Activated effector memory CD4-positive, alpha-beta T cell treated with anti-CD3 and anti-CD28 coated beads, Interleukin-2, amount 50 U/mL, for 16 hours (primary cell): ENCODE measurements at regions not wholly inside any gene's neighbourhood (a gene's known extent, or its start where the extent isn't known, plus 50 kb on each side); places are given as distances from the start of the nearest gene placed in this dataset.

Source experiments
- DNase-seq: peaks from one replicate; pipeline ENCODE4 v3.0.0-alpha.2; 2020

- DNase-seq, result no peak
Observed at GRCh38 chr2:226680719-226681118, 118.9 kb downstream of the IRS1 start.

GRCh38 chr2:226679389-226680065 lies 120.1 kb downstream of the IRS1 start:
- DNase-seq, result no peak

GRCh38 chr2:226678422-226678821 lies 121.2 kb downstream of the IRS1 start:
- no peak for DNase-seq

- DNase-seq, result no peak
Observed at GRCh38 chr2:226677080-226677479, 122.5 kb downstream of the IRS1 start.

DNA sequence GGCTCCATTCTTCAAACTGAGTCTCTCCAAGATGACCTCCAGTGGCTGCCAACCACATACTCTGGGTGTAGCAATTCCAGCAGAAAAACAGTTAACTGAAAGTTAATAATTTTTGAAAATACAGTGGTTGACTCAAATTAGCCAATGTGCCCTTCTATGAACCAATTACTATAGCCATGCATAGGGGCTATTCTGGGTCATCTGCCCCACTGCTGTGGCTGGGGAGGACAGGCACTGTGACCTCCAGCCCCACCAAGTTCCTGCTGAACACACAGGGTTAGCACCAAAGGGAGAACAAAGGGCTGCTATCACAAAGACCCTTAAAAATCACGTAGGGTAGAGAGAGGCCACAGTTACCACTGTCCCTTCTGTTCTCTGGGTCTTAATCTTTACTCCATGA lies 123.0 kb downstream of the IRS1 start:
- DNase-seq, result no peak

DNA sequence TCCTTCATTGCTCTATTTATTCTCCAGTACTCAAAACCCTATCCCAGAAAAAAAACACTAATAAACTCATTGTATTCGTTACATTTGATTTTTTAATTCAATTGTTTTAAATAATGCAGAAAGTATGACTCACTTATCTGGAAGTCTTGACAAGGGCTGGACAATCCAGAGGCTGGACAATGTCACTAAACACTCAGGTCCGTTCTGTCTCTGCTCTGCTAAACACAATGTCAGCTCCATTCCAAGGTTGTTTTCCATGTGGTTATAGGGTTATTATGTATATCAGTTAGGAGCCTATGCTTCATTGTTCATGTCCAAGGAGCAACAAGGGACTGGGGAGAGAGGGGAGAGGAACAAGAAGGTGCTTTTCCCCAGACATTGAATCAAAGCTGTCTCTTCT lies 125.5 kb downstream of the IRS1 start:
- DNase-seq, result no peak

GRCh38 chr2:226673314-226673723 lies 126.3 kb downstream of the IRS1 start:
- no peak for DNase-seq

GRCh38 chr2:226671141-226671676 lies 128.4 kb downstream of the IRS1 start:
- no peak for DNase-seq

- DNase-seq, result no peak
Observed at GRCh38 chr2:226669905-226670304, 129.7 kb downstream of the IRS1 start.

GRCh38 chr2:226669249-226669648 lies 130.4 kb downstream of the IRS1 start:
- no peak for DNase-seq

GRCh38 chr2:226667736-226668135 lies 131.9 kb downstream of the IRS1 start:
- no peak for DNase-seq

- no peak for DNase-seq
Observed at GRCh38 chr2:226665306-226665831, 134.3 kb downstream of the IRS1 start.

- DNase-seq, result no peak
Observed at GRCh38 chr2:226664661-226665060, 135.0 kb downstream of the IRS1 start.

DNA sequence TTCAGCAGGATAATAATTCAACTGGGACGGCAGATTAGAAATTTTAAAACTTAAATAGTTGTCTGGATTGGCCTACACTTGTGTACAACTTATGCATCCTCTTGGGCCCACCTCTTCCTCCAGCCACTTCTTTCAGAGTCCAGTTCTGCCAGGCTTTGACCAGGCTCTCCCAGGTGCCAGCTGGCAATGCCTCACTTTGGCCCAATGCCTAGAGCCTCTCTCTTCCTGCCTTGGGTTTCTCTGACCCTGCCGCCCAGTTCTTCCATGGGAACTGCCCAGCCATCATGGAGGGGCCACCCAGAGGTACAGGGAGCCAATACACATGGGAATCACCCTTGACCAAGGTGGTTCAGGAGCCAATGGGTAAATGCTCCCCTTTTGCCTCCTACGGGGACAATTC lies 135.5 kb downstream of the IRS1 start:
- DNase-seq, result no peak

GRCh38 chr2:226661789-226662545 lies 137.7 kb downstream of the IRS1 start:
- no peak for DNase-seq

DNA sequence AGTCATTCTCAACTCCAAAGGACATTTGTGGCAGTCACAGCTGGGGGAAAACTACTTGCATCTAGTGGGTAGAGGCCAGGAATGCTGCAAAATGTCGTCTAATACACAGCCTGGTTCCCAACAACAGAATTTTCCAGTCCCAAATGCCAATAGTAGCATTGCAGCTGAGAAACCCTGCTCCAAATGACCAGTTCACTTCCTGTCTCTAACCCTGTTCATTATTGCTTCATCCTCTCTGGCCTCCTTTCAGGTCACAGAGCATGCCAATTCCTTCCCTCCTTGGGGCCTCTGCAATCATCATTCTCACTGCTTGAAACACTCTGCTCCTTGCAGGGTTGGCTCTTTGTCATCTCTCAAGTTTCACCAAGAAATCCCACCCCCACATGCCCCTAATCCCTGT lies 139.1 kb downstream of the IRS1 start:
- DNase-seq, result no peak

- DNase-seq, result no peak
Observed at GRCh38 chr2:226660124-226660523, 139.5 kb downstream of the IRS1 start.

- no peak for DNase-seq
Observed at GRCh38 chr2:226659410-226659809, 140.2 kb downstream of the IRS1 start.

DNA sequence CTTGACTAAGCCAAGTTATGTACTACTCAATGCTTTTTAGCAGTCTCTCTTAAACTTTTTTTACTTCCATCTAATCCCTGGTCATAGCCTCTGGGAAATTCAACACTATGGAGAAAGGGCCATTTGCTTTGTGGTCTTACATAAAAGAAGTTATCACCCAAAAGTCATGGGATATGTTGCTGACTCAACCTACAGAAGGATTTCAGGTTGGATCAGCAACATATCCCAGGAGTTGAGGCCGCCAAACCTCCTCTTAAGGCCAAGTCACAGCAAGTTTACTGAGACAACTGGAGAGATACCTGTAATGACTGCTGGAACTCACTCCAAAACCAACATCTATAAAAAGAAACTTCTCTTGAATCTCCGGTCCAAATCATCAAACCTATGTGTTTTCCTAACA lies 141.1 kb downstream of the IRS1 start:
- no peak for DNase-seq

- no peak for DNase-seq
Observed at GRCh38 chr2:226657340-226658053, 142.1 kb downstream of the IRS1 start.

GRCh38 chr2:226656367-226656766 lies 143.3 kb downstream of the IRS1 start:
- no peak for DNase-seq

DNA sequence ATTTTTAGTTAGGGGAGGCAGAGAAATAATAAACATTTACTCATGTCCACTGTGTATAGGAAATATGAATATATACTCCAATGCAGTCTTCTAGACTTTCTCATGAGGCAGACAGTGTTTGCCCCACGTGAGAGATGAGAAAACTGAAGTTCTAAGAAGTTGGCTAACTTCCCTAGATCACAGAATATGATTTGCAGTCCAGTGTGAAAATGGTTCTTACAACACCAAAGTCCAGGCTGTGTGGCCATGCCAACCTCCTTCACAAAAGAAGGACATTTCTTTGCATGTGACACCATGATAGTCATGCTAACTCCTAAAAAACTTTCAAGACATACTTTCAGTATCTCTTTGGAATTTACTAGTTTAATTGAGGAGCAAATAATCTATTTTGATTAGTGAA lies 143.7 kb downstream of the IRS1 start:
- DNase-seq, result no peak

DNA sequence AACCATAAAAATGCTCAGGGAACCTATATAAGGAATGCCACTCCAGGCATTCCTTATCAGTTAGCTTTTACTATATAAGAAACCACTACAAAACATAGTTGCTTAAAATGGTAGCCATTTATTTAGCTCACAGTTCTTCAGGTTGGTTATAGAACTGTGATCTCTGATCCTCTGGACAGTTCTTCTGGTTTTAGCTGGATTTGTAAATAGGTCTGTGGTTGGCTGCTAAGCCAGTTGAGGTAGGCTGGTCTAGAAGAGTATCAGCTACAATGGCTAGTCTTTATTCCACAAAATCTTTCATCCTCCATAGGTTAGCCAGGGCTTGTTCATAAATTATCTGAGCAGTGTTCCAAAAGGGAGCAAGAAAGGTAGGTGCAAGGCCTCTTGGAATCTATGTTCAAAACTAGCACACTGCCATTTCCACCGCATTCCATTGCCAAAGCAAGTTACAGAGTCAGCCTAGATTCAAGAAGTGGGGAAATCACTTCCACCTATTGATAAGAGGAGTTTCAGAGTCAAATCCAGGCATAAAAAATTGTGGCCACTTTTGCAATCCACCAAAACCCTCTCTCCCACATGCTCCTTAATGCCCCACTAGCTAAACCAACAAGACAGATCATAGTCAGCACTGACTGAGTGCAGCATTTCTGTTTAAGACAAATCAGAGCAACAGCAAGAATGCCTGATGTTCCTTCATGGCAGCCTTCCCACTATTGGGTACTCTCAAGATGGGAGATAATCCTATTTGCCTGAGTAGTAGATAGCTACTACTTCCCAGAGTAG lies 146.4 kb downstream of the IRS1 start:
- no peak for DNase-seq
